ENCODE measurements at regions not wholly inside any gene's neighbourhood (a gene's known extent, or its start where the extent isn't known, plus 50 kb on each side); places are given as distances from the start of the nearest gene placed in this dataset.

GRCh38 chr3:174482541-174482940 is 376.6 kb upstream of the NAALADL2 start:
- no peak for TF ChIP-seq CTCF (IDR thresholded peaks at IDR 0.05)
- TF ChIP-seq POLR2A (IDR thresholded peaks at IDR 0.05): no peak

Measured in esophagus squamous epithelium (tissue), 4 donors.